UCSD-AML1 (cell line): ENCODE measurements at regions not wholly inside any gene's neighbourhood (a gene's known extent, or its start where the extent isn't known, plus 50 kb on each side); places are given as distances from the start of the nearest gene placed in this dataset.

Experiments
- DNase-seq: peaks from one replicate; lab custom pipeline; 2025; ENCODE audit not compliant: unreplicated experiment; lab: John Stamatoyannopoulos, UW

DNA sequence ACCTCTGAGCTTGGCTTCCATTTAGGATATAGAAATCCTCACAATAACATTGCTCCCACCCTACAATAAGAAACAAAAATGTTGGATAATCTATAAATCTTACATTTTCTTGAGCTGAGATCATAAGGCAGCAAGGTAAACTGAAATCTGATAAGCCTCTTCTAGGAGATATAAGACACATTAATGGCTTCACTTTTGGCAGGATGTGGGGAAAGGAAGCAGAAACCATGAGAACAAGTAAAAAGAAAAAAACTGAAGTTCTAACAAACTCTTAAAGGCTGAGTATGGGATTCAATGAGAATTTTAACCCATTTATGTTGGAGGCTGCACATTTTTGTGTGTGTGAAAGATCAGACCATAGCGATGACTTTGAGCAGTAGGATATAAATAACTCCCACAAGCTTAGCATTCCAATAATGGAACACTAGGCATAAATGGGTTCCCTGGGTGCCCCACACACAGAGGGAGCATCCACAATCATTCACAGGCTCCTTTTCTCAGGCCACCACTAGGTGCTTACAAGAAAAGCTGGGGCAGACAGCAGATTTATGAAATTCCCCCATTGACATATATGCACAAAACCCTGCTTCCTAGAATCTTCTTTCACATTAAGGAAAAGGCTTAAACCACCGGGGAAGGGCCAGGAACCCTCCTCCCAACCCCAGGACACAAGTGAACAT, 564.9 kb upstream of the MGMT start:
- no peak for DNase-seq

DNA sequence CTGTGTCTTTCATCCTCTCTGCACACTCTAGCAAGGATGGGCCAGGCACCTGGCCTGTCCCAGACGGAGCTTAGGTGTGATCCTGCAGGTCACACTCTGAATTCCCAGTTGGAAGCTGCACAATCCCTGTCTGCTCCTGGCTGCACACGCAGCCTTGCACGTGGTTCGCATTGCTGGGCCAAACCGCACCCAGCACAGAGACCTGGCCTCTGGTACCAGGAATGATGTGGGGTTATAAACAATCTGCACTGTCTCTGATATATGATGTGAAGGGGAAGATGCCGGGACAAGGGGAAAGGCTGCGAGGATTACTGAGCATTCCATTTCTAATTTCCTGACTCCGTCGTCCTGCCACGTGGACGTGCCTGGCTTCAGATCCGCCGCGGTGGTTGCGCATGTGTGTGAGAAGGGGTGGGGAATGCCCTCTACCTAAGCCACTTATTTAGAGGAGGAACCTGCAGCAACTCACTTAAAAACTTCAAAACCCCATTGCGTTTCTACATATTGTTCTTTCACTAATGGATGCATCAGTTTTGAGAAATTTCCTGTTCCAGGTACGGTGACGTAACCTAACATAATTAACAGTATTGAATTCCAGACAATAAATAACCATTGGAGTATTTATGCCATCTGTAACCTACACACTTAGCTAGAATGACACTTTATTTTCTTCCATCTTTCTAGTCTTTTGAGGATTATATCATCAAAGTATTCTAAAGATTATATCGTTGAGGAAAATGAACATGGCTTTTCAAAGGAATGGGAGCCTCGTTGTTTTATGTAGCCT, 559.7 kb upstream of the MGMT start:
- no peak for DNase-seq

DNA sequence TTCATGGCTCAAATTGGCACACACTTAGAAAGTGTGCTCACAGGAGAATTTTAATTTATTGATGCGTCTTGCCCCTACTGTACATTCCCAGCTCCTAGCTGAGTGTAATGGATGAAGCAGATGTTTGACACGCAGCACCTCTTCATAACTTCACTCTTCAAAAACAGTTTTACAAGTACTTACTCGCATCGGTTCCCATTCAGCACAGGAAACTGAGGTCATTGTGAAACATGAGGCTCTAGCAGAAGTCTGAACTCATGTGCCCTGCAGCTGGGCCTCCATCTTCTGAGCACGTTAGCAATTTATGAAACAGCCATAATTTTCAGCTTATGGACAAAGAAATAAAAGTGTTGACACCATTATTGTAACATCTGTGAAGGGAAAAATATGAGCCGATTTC, 558.9 kb upstream of the MGMT start:
- DNase-seq, result no peak

- DNase-seq, result no peak
These were observed 558.5 kb upstream of the MGMT start for GRCh38 chr10:128908499-128908898.

DNA sequence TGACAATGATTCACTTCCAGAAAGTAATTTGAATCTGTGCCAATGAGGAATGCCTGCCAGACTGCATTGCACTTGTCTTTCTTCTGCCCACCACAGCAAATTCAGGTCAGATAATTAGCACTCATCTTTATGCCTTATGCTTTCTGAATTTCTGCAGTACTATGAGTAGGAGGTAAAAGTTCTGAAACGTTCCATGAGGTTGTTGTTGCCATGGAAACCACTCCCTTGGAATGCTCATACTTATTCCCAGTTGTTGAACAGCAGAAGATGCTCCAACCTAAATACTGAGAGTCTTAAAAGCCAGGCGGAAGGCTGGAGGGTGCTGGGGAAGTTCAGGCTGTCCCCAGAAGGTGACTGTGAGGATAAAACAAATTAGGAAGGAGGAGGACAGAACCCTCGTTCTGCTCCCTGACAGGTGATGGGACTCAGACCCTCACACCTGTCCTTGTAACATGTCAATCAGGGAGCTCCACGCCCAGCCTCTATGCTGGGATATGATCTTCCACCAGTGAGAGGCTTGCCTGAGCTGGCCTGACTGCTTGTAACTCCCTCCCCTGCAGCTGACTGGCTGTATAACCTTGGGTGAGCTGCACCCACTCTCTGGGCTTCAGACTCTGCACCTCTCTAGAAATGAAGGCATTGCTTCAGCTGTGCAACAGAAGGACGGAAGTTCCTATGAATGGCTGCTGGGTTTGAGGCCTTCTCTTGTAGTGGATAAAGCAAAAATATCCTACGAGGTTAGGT, 554.3 kb upstream of the MGMT start:
- DNase-seq, result no peak

- no peak for DNase-seq
These were observed 552.4 kb upstream of the MGMT start for GRCh38 chr10:128914681-128915080.

- DNase-seq, result no peak
These were observed 551.4 kb upstream of the MGMT start for GRCh38 chr10:128915630-128916029.

DNA sequence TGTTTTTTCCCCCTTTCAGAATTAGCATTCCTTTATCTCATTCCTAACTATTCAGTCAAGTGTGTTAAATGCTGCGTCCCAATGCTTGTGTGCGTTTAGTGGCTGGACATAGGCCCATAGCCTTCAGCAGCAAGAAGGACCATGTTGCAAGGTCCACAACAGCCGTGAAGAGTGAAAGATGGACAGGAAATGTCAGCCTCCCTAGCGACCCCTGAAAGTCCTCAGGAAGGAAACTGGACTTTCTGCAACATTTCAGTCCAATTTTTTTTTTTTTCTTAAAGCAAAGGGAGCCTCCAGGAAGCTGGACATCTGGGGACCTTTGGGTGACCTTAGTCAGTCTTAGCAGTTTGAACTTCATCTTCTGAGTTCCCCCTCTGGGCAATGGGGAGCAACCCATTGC, 550.7 kb upstream of the MGMT start:
- no peak for DNase-seq

DNA sequence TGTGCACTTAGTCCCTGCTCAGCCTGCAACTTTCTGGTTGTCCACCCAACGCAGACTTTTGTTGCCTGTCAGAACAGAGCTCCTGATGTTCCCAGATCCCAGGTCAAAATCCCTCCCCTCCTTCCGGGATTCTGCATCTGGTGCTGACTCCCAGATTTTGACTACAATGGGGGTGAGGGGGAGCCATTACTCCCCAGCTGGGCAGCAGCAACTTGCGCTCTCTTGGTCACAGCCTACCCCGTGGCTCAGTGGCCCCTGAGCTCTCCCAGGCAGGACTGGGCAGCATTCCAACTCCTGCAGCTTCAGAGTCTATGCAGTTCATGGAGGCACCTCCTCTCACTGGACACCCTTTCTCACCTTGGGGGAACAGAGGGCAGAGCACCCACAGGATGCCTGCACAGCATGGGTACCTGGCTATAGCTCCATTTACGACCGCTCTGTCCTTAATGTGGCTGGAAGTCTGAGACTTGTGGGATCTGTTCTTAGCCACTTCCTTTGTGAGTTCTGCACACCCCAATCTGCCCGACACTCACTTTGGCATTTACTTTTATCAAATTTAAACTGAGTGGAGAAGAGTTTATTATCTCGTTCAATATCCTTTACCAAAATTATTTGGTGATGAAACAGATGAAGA, 545.5 kb upstream of the MGMT start:
- DNase-seq, result no peak

DNA sequence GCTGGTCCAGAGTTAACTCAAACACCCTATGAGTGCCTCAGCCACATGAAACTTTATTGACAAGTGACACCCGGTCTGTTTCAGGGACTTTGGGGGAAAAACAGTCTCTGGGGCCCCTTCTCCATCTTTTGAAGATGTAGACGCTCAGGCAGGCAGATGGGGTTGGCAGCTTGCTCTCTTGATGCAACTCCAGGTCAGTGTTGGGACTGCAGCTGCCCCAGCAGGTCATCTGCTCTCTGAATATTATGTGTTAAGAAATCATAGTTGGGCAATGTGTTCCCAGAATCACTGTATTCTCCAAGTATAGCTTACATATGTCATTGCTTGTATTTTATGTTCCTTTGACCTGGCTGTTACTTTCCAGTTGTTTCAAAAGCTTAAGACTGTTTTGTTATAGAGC, 544.9 kb upstream of the MGMT start:
- DNase-seq, result no peak

- DNase-seq, result no peak
These were observed 544.3 kb upstream of the MGMT start for GRCh38 chr10:128922619-128923196.

GRCh38 chr10:128924918-128925317, 542.1 kb upstream of the MGMT start:
- DNase-seq, result no peak

DNA sequence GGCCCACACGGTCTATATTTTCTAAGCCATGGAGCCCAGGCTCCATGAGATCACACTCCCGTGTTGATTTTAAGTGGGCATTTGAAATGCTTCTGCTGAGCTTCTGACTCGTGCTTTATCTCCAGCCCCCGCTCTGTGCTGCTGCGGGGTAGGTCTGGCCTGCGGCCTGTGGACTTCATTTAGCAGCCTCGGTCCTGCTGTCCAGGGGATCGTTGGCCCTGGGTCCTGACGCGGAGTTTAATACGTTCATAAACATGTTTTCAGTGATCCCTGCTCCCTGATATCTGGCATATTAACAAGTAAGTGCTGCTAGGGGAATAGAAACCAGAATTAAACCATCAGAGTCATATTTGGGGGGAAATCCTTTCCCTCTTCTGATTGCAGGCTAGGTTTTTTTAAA, 540.3 kb upstream of the MGMT start:
- DNase-seq, result no peak

GRCh38 chr10:128927497-128928161, 539.4 kb upstream of the MGMT start:
- DNase-seq, result no peak

GRCh38 chr10:128928231-128928836, 538.7 kb upstream of the MGMT start:
- DNase-seq, result no peak

- no peak for DNase-seq
These were observed 537.9 kb upstream of the MGMT start for GRCh38 chr10:128929131-128929530.

DNA sequence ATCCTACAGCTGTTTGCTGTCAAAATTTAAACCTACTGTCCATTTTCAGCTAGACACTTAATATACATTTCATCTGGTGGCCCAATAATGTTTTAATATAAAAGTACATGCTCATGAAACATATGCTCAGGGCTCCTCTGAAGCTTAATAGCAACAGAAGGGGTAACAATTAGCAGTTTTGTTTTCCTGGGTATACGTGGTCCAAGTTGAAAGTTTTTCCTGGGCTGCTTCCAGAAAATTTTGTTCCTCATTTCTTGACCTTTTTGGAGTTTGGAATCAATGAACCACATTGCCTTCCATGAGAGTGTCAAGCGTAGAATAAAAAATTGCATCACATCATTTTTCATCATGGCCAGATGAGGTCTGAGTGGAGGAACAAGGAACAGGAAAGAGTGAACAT, 537.3 kb upstream of the MGMT start:
- no peak for DNase-seq

DNA sequence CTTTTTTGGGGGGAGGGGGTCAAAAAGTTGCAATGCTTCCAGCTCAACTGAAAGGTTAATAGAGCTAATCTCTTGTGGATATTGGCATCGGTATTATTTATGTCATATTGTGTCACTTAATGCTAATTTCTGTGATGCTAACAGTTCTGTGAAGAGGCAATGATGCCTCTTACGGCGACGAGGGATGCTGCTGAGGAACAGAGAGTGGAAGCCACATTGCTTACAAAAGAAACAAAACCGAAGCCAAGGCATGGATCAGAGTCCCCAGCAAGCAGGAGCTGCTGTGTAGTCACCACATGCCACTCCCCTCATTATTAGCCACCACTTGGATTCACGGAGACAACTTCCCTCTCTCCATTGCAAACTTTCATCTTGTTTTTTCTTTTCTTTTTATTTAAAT, 536.5 kb upstream of the MGMT start:
- no peak for DNase-seq

GRCh38 chr10:128932071-128932820, 534.8 kb upstream of the MGMT start:
- no peak for DNase-seq

DNA sequence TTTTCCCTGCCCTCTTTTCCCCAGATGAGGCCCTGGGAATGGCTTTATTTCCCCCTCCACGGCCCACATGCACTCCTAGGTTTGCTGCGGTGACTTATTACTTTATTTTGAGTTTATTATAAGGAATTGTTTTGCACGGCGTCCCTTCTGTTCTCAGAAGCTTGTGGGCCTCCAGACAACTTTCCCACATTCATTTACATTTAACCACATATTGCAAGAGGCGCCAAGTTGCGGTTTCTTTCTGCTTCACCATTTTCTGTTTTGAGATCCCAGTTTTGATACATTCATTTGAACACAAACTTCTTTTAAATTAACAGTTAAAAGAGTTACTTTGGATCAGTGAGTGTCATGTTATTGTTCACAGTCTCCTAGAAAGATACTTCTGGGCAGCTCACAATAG, 532.5 kb upstream of the MGMT start:
- no peak for DNase-seq
